Activated T-cell treated with anti-CD3 and anti-CD28 coated beads, Interleukin-2, amount 50 U/mL, for 4 hours (primary cell): ENCODE measurements at regions not wholly inside any gene's neighbourhood (a gene's known extent, or its start where the extent isn't known, plus 50 kb on each side); places are given as distances from the start of the nearest gene placed in this dataset.
A peak's percentile ranks its signal among the peaks of the same experiment; 100 is the strongest.

Experiments used
- ATAC-seq, 2 donors: fragments of 200-7000 bp; cut with Tn5 transposase; one replicate each; pipeline ENCODE4 v1.10.0; 2021
- DNase-seq: peaks from one replicate; pipeline ENCODE4 v3.0.0-alpha.2; 2020
- H3K27me3 Mint-ChIP-seq: one replicate; pipeline ENCODE4 v1.8.0; 2021; ENCODE audit warnings: low read depth, mixed read lengths
- H3K36me3 Mint-ChIP-seq: one replicate; pipeline ENCODE4 v1.8.0; 2022; ENCODE audit warnings: mixed read lengths; ENCODE audit not compliant: insufficient read depth
- H3K4me1 Mint-ChIP-seq: one replicate; pipeline ENCODE4 v1.8.0; 2021; ENCODE audit warnings: low read depth, mixed read lengths
- H3K4me3 Mint-ChIP-seq: one replicate; pipeline ENCODE4 v1.8.0; 2021; ENCODE audit warnings: mild to moderate bottlenecking, moderate library complexity, mixed read lengths
- H3K9me3 Mint-ChIP-seq: one replicate; pipeline ENCODE4 v1.8.0; 2021; ENCODE audit warnings: mixed read lengths

DNA sequence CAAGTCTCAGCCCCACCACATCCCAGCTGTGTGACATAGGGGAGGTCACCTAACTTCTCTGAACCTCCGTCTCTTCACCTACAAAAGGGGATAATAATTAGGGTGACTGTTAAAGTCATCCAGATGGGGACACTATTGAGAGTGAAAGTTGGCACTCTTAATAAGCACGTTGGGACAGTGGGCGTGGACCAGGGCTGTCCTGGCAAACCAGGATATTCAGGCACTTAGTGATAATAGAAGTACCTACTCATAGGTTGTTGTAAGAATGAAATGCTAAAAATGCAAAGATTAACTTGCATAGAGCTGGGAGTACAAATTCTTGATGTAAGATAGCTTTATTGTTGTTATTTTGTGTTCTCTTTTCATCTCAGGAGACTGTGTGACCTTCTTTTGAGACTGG is 177.9 kb downstream of the MELK start:
- Mint-ChIP-seq H3K36me3 (no peaks in the 10 kb centered on the region), H3K4me1 (no peaks in the 10 kb centered on the region), H3K9me3 (no peaks in the 10 kb centered on the region), H3K4me3 (no peak overlapping the region), H3K27me3 (peaks cover 75% of the 10 kb centered on the region)
- no peak for DNase-seq
- ATAC-seq, result no peak

DNA sequence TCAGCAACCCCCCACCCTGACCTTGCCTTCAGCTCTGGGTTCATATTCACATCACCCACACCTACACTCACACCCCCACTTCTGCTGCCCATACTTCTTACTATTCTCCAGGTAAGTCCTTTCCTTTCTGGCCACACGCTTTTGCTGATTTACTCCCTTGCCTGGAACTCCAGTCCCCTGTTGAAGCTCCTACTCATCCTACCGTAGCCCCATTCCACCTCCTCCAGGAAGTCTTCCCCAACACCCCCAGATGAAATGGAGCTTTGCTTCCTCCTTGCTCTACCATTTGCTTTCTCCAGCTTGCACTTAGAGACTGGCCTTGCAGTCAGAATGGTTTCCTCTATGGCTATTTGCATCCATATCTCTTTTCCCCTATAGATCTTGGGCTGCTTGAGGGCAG is 182.3 kb downstream of the MELK start:
- DNase-seq (no peak), ATAC-seq (no peak)
- no peak overlapping the region for H3K4me3 Mint-ChIP-seq
- H3K9me3 Mint-ChIP-seq, result no peaks in the 10 kb centered on the region
- H3K4me1 Mint-ChIP-seq, result no peaks in the 10 kb centered on the region
- peaks cover 56% of the 10 kb centered on the region for H3K27me3 Mint-ChIP-seq
- H3K36me3 Mint-ChIP-seq, result no peaks in the 10 kb centered on the region

DNA sequence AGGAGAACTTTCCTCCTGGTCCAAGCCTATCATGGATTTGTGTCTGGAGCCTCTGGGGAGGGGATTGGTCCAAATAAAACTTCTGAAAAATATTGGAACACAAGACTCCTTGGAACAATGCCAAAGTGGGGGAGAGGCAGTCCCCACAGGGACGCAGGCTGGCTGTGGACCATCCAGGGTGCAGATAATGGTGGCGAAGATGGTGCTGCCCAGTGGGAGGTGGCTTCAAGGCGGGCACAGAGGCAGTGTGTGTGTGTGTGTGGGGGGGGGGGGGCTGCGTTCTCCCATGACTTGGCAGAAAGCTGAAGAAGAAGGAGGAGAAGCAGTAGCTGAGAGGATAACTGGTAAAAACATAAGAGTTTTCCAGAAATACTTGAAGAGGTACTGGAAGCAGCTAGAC is 186.4 kb downstream of the MELK start:
- DNase-seq (no peak), ATAC-seq (no peak)
- H3K27me3 Mint-ChIP-seq, result peaks cover 42% of the 10 kb centered on the region
- no peaks in the 10 kb centered on the region for H3K36me3 Mint-ChIP-seq
- no peaks in the 10 kb centered on the region for H3K9me3 Mint-ChIP-seq
- no peaks in the 10 kb centered on the region for H3K4me1 Mint-ChIP-seq
- no peak overlapping the region for H3K4me3 Mint-ChIP-seq

DNA sequence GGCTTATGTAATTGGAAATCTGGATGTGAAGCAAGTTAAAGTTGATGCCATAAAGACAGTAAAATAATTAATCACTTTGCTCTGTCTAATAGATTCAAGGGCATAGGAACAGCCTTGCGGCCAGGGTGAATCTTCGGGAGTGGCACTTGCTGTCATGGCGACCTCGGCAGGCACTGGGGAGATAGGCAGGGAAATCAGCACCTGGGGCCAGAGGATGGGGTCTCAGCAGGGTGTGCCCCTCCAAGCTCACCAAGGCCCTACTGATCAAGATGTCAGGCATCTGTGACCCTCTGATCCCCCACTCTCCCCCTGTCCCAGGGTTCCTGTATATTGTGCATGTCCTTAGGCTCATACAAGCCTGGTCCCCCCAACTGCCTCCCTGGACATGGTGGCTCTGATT is 187.3 kb downstream of the MELK start:
- H3K4me1 Mint-ChIP-seq, result no peaks in the 10 kb centered on the region
- no peak for DNase-seq
- ATAC-seq, result no peak
- no peak overlapping the region for H3K4me3 Mint-ChIP-seq
- no peaks in the 10 kb centered on the region for H3K36me3 Mint-ChIP-seq
- H3K27me3 Mint-ChIP-seq, result peaks cover 37% of the 10 kb centered on the region
- H3K9me3 Mint-ChIP-seq, result no peaks in the 10 kb centered on the region

DNA sequence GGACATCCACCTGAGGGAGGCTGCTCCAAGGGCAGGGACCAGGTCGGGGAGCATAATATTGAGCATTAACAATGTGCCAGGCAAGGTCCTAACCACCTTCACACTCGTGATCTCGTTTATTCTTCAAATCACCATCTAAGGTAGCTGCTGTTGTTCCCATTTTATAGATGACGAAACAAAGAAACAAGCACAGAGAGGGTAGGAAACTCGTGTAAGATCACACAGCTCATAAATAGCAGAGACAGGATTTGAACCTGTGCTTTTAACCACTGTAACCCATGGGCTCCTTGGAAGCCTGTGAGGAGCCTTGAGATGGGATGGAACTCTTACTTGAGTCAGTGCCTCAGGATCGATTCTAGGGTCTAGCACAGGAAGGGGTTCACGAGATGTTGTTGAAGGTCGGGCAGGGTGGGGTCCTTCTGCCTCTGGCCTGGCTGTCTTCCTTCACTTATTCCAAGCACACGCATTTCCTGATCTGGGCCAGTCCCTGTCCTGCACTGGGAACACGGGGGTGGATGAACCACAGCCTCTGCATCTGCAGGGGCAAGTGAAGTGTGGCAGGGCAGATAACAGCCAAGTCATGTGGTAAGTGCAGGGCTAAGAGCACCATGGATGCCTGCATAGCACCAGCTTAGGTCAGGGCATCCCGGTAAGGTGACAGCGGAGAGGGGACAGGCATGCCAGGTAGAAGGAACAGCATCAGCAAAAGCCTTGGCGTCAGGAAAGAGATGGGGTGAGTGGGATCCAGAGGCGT is 188.1 kb downstream of the MELK start:
- DNase-seq, result no peak

DNA sequence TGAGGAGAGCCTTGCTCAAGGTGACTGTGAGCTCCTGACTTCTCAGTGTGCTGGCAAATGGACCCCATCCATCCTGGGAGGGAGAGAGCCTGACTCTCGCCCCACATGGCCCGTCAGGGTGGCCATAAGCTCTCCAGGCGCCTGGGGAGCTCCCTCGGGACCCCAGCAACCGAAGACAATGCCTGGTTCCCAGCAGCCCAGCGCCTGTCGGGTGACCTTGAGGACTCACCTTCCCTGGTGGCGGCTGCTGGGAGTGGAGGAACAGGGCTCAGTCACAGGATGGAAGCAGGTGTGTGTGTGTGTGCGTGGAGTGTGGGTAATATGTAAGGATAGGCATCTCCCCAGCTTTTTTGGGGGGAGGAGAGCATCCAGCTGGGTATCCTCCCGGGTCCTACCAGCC is 190.3 kb downstream of the MELK start:
- no peak for DNase-seq
- Mint-ChIP-seq H3K9me3 (no peaks in the 10 kb centered on the region), H3K27me3 (peaks cover 20% of the 10 kb centered on the region)

More for the DNA sequence above, 188.1 kb downstream of the MELK start:
- H3K4me3 Mint-ChIP-seq, result no peak overlapping the region
- H3K36me3 Mint-ChIP-seq, result no peaks in the 10 kb centered on the region
- ATAC-seq, result no peak
- no peaks in the 10 kb centered on the region for H3K4me1 Mint-ChIP-seq
- H3K9me3 Mint-ChIP-seq, result no peaks in the 10 kb centered on the region
- H3K27me3 Mint-ChIP-seq, result peaks cover 29% of the 10 kb centered on the region

DNA sequence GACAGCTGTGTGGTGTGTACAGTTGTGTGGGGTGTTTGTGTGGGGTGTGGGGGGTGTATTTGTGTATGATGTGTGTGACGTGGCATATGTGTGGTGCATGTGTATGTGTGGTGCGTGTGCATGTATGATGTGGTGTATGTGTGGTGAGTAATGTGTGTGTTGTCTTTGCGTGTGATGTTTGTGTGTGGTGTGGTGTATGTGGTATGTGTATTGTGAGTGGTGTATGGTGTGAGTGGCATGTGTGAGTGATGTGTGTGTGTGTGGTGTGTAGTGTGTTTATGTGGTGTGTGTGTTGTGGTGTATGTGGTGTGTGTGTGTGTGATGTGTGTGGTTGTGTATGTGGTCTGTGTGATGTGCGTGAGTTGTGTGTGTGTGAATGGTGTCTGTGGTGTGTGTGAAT is 191.1 kb downstream of the MELK start:
- ATAC-seq (no peak), DNase-seq (no peak)
- Mint-ChIP-seq H3K36me3 (no peaks in the 10 kb centered on the region), H3K27me3 (peaks cover 19% of the 10 kb centered on the region), H3K4me1 (peaks cover 2% of the 10 kb centered on the region), H3K9me3 (no peaks in the 10 kb centered on the region), H3K4me3 (no peak overlapping the region)

More for the DNA sequence above, 190.3 kb downstream of the MELK start:
- Mint-ChIP-seq H3K4me1 (peaks cover 2% of the 10 kb centered on the region), H3K4me3 (no peak overlapping the region), H3K36me3 (no peaks in the 10 kb centered on the region)
- ATAC-seq, result no peak

DNA sequence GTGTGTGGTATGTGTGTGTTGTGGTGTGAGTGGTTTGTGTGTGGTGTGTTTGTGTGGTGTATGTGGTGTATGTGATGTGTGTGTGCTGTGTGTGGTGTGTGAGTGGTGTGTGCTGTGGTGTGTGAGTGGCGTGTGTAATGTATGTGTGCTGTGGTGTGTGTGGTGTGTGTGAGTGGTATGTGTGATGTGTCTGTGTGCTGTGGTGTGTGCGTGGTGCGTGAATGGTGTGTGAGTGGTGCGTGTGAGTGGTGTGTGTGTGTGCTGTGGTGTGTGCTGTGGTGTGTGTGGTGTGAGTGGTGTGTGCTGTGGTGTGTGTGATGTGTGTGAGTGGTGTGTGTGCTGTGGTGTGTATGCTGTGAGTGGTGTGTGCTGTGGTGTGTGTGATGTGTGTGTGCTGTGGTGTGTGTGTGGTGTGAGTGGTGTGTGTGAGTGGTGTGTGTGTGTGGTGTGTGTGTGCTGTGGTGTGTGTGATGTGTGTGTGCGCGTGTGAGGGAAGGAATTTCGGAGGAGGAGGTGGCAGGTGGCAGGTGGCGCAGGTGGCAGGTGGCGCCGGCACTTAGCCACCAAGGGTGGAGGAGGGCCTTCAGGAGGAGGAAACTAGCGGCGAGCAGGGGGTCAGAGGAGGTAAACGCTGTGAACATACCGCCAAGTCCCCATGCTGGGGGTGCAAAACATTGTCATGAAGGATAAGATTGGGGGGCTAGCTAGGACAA is 191.8 kb downstream of the MELK start:
- ATAC-seq, result no peak
- H3K27me3 Mint-ChIP-seq, result peaks cover 17% of the 10 kb centered on the region

DNA sequence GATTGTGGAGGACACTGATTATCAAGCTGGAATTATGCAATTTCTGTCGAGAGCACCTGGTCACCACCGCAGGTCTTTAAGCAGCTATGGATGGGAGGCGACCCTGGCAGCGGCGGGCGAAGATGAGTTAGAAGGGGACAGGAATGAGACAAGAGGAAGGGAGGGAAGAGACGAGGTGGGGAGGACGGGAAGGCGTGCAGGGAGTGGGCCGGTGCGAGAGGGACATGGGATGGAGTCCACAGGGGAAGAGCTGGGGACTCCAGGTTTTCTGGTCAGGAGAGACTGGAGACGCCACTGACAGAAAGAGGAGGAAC is 192.3 kb downstream of the MELK start:
- H3K9me3 Mint-ChIP-seq, result no peaks in the 10 kb centered on the region
- DNase-seq, result no peak

More for the DNA sequence above, 191.8 kb downstream of the MELK start:
- no peak for DNase-seq
- Mint-ChIP-seq H3K36me3 (no peaks in the 10 kb centered on the region), H3K4me3 (no peak overlapping the region), H3K9me3 (no peaks in the 10 kb centered on the region), H3K4me1 (peaks cover 2% of the 10 kb centered on the region)

DNA sequence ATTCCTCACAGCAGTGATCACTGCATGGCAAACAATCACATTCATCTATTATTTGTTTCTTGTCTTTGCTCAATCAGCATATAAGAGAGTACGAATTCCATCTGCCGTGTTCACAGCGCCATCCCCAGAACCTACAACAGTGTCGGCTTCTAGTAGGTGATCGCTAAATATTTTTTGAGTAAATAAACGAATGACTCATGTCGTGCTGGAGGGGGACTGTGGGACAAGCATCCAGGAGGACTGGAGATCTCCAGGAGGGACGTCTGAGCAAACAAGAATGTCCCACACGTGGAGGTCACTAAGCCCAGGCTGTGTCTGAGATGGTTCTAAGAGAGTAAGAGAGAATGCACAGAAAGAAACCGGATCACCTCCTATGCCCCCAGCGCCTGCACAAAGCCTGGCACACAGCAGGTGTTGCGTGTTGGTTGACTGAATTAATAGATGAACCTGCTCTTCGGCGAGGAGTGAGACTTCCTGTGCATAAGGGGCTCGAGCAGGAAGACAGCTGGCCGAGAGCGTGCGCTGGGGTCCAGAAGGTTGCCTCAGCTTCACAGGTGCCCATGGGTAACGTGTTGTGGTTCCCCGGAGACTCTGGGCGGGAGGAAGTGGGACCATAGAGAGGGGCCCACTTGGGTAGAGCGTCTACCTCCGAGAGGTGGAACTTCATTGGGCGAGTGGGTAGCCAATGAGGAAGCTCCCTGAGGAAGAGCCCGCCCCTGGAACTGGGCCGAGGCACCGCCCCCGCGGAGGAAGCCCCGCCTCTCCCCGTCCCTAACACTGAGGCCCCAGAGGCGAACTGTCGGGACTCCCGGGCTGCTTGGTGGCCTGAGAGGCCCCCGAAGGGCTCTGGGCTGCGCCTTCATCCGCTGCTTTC is 193.0 kb downstream of the MELK start:
- Mint-ChIP-seq H3K27me3 (peaks cover 11% of the 10 kb centered on the region), H3K36me3 (no peaks in the 10 kb centered on the region), H3K4me1 (peaks cover 2% of the 10 kb centered on the region), H3K4me3 (no peak overlapping the region), H3K9me3 (no peaks in the 10 kb centered on the region)
- DNase-seq (peak; percentile 88), ATAC-seq (peak; percentile 100)

More for the DNA sequence above, 192.3 kb downstream of the MELK start:
- ATAC-seq, result no peak
- H3K4me1 Mint-ChIP-seq, result peaks cover 2% of the 10 kb centered on the region
- H3K36me3 Mint-ChIP-seq, result no peaks in the 10 kb centered on the region
- peaks cover 17% of the 10 kb centered on the region for H3K27me3 Mint-ChIP-seq
- H3K4me3 Mint-ChIP-seq, result no peak overlapping the region

DNA sequence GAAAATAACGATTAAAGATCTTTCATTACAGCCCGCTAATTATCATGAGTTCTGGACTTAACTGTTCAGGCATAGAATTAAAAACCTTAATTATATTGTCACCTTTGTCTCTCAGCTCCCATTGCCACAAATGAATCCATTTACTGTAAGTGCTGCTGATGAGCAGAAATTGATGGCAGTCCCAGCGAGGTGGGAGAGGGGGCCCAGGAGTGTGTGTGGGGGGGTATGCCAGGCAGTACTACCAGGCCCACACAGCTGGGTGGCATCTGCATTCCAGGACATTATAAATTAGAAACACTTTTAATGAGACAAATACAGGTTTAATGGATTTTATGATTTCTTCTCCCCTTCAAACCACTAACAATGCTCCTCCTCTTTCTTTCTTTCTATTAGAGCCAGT is 196.0 kb downstream of the MELK start:
- ATAC-seq (no peak), DNase-seq (no peak)
- Mint-ChIP-seq H3K4me3 (no peak overlapping the region), H3K27me3 (peaks cover 20% of the 10 kb centered on the region), H3K9me3 (no peaks in the 10 kb centered on the region), H3K36me3 (no peaks in the 10 kb centered on the region), H3K4me1 (peaks cover 2% of the 10 kb centered on the region)

DNA sequence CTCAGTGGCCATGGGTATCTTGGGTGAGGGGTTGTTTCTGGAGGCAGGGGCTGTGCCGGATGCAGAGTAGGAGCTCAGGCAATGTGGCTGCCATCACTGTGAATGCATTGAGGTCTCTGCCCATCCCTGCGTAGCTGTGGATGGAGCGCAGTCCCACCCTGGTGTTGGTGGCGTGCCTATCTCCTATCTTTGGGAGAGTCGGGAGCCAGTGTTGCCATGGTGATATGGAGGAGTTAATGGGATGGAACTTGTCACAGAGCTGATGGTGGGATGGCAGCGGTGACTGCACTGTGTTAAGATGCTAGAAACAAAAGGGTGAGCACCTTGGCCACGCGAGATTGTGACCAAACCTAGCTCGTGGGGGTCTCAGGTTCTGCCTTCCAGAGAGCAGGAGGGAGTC is 197.3 kb downstream of the MELK start:
- H3K4me3 Mint-ChIP-seq, result no peak overlapping the region
- DNase-seq, result no peak
- ATAC-seq, result no peak
- peaks cover 27% of the 10 kb centered on the region for H3K27me3 Mint-ChIP-seq
- H3K36me3 Mint-ChIP-seq, result no peaks in the 10 kb centered on the region
- H3K9me3 Mint-ChIP-seq, result peaks cover 3% of the 10 kb centered on the region
- H3K4me1 Mint-ChIP-seq, result peaks cover 2% of the 10 kb centered on the region

DNA sequence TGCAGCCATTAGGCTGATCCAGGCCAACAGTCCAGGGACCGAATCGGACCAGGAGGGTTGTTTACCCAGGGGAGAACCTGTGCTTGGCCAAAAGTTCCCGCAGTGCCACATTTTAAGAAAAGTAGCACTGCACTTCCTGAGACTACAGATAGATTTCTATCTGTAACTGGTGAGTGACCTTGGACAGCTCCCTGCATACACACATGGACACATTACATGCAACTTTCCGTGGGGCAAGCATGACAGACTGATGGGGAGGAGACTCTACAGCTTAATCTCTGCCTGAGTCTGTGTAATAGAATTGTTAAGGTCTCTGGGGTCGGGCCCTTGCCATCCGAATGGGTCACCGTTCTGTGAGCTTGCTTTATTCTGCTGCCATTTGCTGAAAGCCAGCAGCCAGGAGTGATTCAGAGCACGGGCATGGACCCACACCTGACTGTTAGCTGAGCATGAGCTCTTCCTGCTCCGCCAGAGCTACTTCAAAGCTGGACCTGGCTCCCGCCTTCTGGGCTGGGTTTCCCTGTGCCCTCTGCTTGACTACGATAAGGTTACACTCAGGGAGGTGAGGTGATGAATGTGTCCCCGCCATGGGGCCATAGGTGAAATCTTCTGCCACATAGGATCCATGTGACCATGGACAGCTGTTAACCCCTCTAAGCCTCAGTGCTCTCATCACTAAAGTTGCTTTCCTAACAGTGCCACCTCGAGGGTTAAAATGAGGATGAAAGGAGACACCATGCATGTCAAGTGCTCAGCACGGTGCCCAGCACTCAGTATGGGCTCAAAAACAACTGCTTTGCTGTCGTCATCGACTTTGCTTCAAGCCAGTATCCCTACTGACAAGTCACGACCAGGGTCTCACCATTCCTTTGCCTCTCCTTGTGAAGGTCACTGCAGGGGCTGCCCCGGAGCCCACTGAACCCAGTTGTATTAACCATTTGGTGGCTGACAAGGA is 200.0 kb downstream of the MELK start:
- Mint-ChIP-seq H3K27me3 (peaks cover 39% of the 10 kb centered on the region), H3K36me3 (no peaks in the 10 kb centered on the region), H3K4me1 (no peaks in the 10 kb centered on the region), H3K9me3 (peaks cover 3% of the 10 kb centered on the region), H3K4me3 (no peak overlapping the region)
- ATAC-seq (no peak), DNase-seq (no peak)

DNA sequence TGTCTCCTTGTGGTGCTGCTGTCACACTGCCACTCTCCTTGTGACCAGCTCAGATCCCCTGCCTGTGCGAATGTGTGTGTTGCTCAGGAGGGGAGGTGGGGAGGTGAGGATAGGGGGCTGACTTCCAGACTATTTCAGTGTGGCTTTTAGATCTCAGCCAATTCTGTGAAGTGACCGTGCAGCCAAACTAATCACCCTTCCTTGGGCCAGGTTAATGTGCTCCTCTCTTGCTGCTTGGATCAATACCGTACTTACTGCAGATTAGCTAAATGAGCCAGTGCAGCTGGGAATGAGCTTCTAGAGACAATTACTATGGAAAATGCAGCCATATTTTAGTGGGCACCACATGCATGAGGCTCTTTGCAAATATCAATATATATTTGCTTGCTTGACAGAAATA is 206.0 kb downstream of the MELK start:
- no peaks in the 10 kb centered on the region for H3K36me3 Mint-ChIP-seq
- H3K4me3 Mint-ChIP-seq, result no peak overlapping the region
- H3K27me3 Mint-ChIP-seq, result peaks cover 55% of the 10 kb centered on the region
- ATAC-seq, result no peak
- no peak for DNase-seq
- H3K9me3 Mint-ChIP-seq, result peaks cover 3% of the 10 kb centered on the region
- no peaks in the 10 kb centered on the region for H3K4me1 Mint-ChIP-seq
